ENCODE measurements at regions not wholly inside any gene's neighbourhood (a gene's known extent, or its start where the extent isn't known, plus 50 kb on each side); places are given as distances from the start of the nearest gene placed in this dataset.

- no peak for TF ChIP-seq REST (IDR thresholded peaks at IDR 0.05)
- TF ChIP-seq CTCF (IDR thresholded peaks at IDR 0.05; ENCODE audit: low read depth, low read length, missing input control): no peak
- no peak for TF ChIP-seq ZBTB33 (IDR thresholded peaks at IDR 0.05)
Measured at GRCh38 chr6:137815692-137816091, 51.4 kb upstream of the TNFAIP3 start.
